ENCODE measurements at regions not wholly inside any gene's neighbourhood (a gene's known extent, or its start where the extent isn't known, plus 50 kb on each side); places are given as distances from the start of the nearest gene placed in this dataset.

DNA sequence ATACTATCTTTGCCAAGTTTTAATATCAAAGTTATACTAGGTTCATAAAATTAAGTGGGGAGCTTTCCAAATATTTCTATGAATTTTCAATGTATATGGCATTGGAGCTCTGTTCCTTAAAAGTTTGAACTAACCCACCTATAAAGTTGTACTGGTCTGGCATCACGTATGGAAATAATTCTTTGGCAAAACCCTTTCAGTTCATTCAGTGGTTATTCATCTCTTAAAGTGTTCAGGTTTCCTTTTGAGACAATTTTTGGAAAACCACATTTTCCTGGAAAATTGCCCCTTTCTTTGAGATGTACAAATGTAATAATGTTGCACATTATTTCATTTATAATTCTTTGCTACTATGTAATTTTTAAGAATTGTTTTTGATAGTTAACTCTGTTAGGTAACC is 62.5 kb upstream of the INPP5A start:
- TF ChIP-seq, protein P1, sequence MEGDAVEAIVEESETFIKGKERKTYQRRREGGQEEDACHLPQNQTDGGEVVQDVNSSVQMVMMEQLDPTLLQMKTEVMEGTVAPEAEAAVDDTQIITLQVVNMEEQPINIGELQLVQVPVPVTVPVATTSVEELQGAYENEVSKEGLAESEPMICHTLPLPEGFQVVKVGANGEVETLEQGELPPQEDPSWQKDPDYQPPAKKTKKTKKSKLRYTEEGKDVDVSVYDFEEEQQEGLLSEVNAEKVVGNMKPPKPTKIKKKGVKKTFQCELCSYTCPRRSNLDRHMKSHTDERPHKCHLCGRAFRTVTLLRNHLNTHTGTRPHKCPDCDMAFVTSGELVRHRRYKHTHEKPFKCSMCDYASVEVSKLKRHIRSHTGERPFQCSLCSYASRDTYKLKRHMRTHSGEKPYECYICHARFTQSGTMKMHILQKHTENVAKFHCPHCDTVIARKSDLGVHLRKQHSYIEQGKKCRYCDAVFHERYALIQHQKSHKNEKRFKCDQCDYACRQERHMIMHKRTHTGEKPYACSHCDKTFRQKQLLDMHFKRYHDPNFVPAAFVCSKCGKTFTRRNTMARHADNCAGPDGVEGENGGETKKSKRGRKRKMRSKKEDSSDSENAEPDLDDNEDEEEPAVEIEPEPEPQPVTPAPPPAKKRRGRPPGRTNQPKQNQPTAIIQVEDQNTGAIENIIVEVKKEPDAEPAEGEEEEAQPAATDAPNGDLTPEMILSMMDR (IDR thresholded peaks at IDR 0.05): no peak
- no peak for TF ChIP-seq POLR2A (IDR thresholded peaks at IDR 0.05)
